ENCODE measurements at regions not wholly inside any gene's neighbourhood (a gene's known extent, or its start where the extent isn't known, plus 50 kb on each side); places are given as distances from the start of the nearest gene placed in this dataset.

DNA sequence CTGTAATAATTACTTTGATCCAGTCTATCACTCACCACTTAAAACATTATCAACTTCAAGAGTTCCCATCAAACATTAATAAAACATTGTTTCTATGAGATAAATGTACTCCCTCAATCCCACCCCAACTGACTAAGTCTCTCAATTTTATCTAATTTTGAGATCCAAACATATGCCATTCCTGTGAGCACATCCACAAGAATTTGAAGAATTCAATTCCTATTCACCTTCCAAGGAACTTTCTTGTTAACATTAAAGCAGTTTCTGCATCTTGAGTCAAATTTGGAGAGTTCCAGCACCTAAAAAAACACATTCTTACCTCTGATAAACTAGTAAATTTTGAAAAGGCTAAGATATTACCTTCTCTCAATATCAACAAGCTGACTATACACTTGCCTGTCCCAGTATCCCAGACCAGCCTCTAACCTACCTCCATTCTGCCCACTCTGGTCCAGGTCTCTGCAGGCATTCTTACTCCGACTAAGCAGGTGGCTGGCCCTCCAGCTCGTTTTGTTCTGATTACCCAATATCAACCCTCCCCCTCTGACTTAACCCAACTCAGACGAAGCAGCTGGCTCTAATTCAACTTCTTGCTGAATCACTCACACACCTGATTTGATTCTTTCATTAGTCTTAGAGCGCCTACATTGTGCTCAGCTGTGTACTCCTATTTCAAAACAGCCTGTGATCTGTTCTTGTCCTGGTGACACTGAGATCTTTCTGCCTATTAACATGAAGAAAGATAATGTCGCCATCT is 275.2 kb downstream of the IPMK start:
- Mint-ChIP-seq H3K4me1 (ENCODE audit: low read depth) (no peaks in the 10 kb centered on the region), H3K27me3 (no peaks in the 10 kb centered on the region), H3K36me3 (ENCODE audit: low read depth) (no peaks in the 10 kb centered on the region), H3K4me3 (no peak overlapping the region), H3K9me3 (no peaks in the 10 kb centered on the region), H3K27ac (no peak overlapping the region)
- TF ChIP-seq CTCF (IDR thresholded peaks at IDR 0.05), result no peak
- DNase-seq, result no peak
- intact Hi-C loops (cut with micrococcal nuclease), result no loop called here
- POLR2A ChIA-PET, result no interaction called here
- CTCF ChIA-PET, result interaction anchor here (1.2 kb wide), 1 partner anchor 9 kb away, joined by 3 read pairs; no protein-coding TSS in a partner anchor
- no peak for ATAC-seq

DNA sequence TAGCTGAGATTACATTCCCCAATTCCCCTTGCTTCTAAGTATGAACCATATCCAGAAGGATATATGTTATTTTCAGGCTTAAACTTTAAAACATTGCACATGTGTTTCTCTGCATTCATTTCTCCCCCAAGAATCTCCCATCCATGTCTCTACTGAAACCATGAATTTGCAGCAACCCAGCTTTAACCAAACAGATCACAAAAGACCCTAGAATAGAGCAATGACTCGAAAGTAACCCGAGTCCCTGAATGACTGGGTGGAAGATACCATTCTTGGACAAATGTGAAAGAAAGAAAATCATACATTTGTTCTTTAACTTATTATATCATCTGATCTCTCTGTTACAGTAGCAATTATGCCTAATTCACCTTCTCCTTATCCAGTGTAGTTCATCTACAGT is 278.7 kb downstream of the IPMK start:
- no peaks in the 10 kb centered on the region for H3K4me1 Mint-ChIP-seq (ENCODE audit: low read depth)
- ChIA-PET POLR2A (no interaction called here), CTCF (no interaction called here)
- H3K36me3 Mint-ChIP-seq (ENCODE audit: low read depth), result no peaks in the 10 kb centered on the region
- intact Hi-C loops (cut with micrococcal nuclease), result no loop called here
- ATAC-seq (no peak), DNase-seq (no peak)
- no peaks in the 10 kb centered on the region for H3K27me3 Mint-ChIP-seq
- H3K9me3 Mint-ChIP-seq, result no peaks in the 10 kb centered on the region
- TF ChIP-seq CTCF (IDR thresholded peaks at IDR 0.05), result no peak
- no peak overlapping the region for H3K27ac Mint-ChIP-seq
- H3K4me3 Mint-ChIP-seq, result no peak overlapping the region

DNA sequence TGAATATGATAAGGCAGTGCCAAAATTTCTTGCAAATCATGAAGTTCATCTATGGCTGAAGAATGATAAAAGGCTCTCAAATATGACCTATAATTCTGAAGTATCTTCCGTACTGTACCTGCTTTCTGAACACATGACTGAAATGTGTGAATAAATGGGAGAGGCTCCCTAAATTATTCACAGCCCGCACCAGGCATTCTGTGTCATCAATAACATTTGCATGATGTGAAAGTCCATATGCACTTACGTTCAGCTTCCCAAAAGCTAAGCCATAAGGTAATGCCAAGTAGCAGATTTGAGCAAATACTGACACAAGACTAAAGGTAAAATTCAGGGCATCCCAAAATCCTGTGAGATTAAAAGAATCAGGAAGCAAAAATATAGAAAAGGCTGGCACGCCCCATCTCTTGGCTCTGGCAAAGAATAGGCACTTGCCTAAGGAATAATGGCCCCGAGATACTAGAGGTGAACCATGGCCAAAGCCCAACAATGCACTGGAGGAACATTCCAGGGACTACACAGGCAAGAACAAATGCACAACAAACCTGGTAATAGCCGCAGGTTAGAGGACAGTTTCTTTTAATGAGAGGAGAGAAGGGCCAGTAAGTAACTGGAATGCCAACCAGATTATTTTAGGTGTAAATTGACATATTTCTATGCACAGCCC is 280.5 kb downstream of the IPMK start:
- no peak overlapping the region for H3K27ac Mint-ChIP-seq
- H3K4me1 Mint-ChIP-seq (ENCODE audit: low read depth), result no peaks in the 10 kb centered on the region
- intact Hi-C loops (cut with micrococcal nuclease), result no loop called here
- no peak for ATAC-seq
- no peaks in the 10 kb centered on the region for H3K27me3 Mint-ChIP-seq
- H3K9me3 Mint-ChIP-seq, result no peaks in the 10 kb centered on the region
- POLR2A ChIA-PET, result no interaction called here
- H3K4me3 Mint-ChIP-seq, result no peak overlapping the region
- H3K36me3 Mint-ChIP-seq (ENCODE audit: low read depth), result no peaks in the 10 kb centered on the region
- TF ChIP-seq CTCF (IDR thresholded peaks at IDR 0.05), result no peak
- CTCF ChIA-PET, result no interaction called here
- no peak for DNase-seq

GRCh38 chr10:57986422-57986821 is 281.3 kb downstream of the IPMK start:
- TF ChIP-seq CTCF (IDR thresholded peaks at IDR 0.05), result no peak
- Mint-ChIP-seq H3K27ac (no peak overlapping the region), H3K36me3 (ENCODE audit: low read depth) (no peaks in the 10 kb centered on the region), H3K9me3 (no peaks in the 10 kb centered on the region), H3K4me1 (ENCODE audit: low read depth) (no peaks in the 10 kb centered on the region), H3K27me3 (no peaks in the 10 kb centered on the region), H3K4me3 (no peak overlapping the region)
- POLR2A ChIA-PET, result no interaction called here
- intact Hi-C loops (cut with micrococcal nuclease), result no loop called here
- CTCF ChIA-PET, result no interaction called here
- DNase-seq (no peak), ATAC-seq (no peak)

DNA sequence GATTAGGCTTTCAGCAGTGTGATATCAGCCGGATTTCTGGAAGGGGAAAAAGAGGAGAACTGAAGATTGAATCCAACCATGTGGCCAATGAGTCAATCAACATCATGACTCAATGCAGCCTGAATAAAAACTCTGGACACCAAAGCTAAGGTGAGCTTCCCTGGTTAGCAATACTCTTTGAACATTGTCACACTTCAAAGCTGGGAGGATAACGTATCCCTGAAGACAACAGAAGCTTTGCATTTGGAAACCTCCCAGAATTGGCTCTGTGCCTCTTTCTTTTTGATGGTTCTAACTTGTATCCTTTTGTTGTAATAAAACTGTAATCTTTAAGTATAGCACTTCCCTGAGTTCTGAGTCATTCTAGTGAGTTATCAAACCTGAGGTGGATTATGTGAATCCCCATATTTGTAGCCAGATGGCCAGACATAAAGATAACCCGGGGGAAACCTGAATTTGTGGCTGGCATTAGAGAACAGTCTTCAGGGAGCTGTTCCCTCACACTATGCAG is 284.4 kb downstream of the IPMK start:
- H3K27ac Mint-ChIP-seq, result no peak overlapping the region
- ATAC-seq, result no peak
- H3K4me3 Mint-ChIP-seq, result no peak overlapping the region
- DNase-seq, result no peak
- no peaks in the 10 kb centered on the region for H3K4me1 Mint-ChIP-seq (ENCODE audit: low read depth)
- TF ChIP-seq CTCF (IDR thresholded peaks at IDR 0.05), result no peak
- ChIA-PET POLR2A (no interaction called here), CTCF (interaction anchor here (1.1 kb wide), 1 partner anchor 9 kb away, joined by 3 read pairs; no protein-coding TSS in a partner anchor)
- intact Hi-C loops (cut with micrococcal nuclease), result no loop called here
- H3K36me3 Mint-ChIP-seq (ENCODE audit: low read depth), result no peaks in the 10 kb centered on the region
- peaks cover 1% of the 10 kb centered on the region for H3K9me3 Mint-ChIP-seq
- no peaks in the 10 kb centered on the region for H3K27me3 Mint-ChIP-seq

Measured in activated CD8-positive, alpha-beta T cell treated with anti-CD3 and anti-CD28 coated beads for 36 hours (primary cell).